ENCODE measurements at regions not wholly inside any gene's neighbourhood (a gene's known extent, or its start where the extent isn't known, plus 50 kb on each side); places are given as distances from the start of the nearest gene placed in this dataset.

GRCh38 chr10:15462253-15462897, 91.3 kb upstream of the FAM171A1 start:
- Histone ChIP-seq H3K9ac (no peak overlapping the region), H3K4me3 (ENCODE audit: low read depth, low read length) (no peak overlapping the region), H2AFZ (no peak overlapping the region), H3K4me1 (no peaks in the 10 kb centered on the region), H3K27ac (no peak overlapping the region), H3K79me2 (no peaks in the 10 kb centered on the region), H3K4me2 (ENCODE audit: low read length) (no peak overlapping the region), H3K27me3 (ENCODE audit: control insufficient read depth, insufficient read depth, low read length) (no peaks in the 10 kb centered on the region), H3K9me3 (ENCODE audit: control insufficient read depth, low read length) (no peaks in the 10 kb centered on the region), H3K36me3 (ENCODE audit: control insufficient read depth, insufficient read depth, low read length) (no peaks in the 10 kb centered on the region)
- TF ChIP-seq, protein P1, sequence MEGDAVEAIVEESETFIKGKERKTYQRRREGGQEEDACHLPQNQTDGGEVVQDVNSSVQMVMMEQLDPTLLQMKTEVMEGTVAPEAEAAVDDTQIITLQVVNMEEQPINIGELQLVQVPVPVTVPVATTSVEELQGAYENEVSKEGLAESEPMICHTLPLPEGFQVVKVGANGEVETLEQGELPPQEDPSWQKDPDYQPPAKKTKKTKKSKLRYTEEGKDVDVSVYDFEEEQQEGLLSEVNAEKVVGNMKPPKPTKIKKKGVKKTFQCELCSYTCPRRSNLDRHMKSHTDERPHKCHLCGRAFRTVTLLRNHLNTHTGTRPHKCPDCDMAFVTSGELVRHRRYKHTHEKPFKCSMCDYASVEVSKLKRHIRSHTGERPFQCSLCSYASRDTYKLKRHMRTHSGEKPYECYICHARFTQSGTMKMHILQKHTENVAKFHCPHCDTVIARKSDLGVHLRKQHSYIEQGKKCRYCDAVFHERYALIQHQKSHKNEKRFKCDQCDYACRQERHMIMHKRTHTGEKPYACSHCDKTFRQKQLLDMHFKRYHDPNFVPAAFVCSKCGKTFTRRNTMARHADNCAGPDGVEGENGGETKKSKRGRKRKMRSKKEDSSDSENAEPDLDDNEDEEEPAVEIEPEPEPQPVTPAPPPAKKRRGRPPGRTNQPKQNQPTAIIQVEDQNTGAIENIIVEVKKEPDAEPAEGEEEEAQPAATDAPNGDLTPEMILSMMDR (IDR thresholded peaks at IDR 0.05), result no peak

DNA sequence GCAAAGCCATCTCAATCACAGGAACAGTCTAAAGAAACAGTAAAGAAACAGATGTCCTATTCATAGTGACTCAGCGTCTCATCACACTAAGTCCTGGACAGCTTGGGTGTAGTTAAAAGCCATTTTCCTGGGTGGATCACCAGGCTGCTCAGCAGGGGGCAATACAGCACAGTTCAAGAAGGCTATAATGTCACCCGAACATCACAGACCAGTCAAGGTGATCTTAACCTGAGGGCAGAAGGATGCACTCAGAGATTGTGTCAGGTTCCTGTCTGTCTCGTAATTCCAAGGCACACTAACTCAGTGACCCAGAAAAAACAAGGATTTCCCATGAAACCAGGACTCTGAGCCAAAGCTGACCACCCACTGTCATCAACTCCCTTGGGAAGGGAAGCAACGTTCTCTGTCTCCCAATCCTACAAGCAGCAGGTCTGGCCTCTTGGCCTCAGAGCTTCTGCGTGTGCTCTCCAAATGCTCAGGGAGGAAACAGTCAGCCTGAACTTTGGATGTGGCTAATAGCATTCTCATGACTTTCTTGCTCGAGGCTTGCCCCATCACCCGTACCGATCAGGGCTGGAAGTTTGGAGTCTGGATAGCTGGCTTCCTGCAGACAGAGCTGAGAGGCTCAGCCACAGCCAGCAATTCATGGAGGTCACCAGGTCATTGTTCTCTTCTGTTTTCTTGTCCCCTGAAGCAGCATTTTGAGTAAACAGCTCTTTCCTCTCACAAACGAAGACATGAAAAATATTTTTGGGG, 90.4 kb upstream of the FAM171A1 start:
- no peaks in the 10 kb centered on the region for H3K79me2 ChIP-seq
- H3K9ac ChIP-seq, result no peak overlapping the region
- H3K27ac ChIP-seq, result no peak overlapping the region
- TF ChIP-seq, protein P1 (IDR thresholded peaks at IDR 0.05), result peak; percentile 37
- H3K4me3 ChIP-seq (ENCODE audit: low read depth, low read length), result no peak overlapping the region
- H3K4me2 ChIP-seq (ENCODE audit: low read length), result no peak overlapping the region
- H2AFZ ChIP-seq, result peak overlapping the region; percentile 29
- H3K27me3 ChIP-seq (ENCODE audit: control insufficient read depth, insufficient read depth, low read length), result no peaks in the 10 kb centered on the region
- no peaks in the 10 kb centered on the region for H3K36me3 ChIP-seq (ENCODE audit: control insufficient read depth, insufficient read depth, low read length)
- H3K4me1 ChIP-seq, result no peaks in the 10 kb centered on the region
- no peaks in the 10 kb centered on the region for H3K9me3 ChIP-seq (ENCODE audit: control insufficient read depth, low read length)

DNA sequence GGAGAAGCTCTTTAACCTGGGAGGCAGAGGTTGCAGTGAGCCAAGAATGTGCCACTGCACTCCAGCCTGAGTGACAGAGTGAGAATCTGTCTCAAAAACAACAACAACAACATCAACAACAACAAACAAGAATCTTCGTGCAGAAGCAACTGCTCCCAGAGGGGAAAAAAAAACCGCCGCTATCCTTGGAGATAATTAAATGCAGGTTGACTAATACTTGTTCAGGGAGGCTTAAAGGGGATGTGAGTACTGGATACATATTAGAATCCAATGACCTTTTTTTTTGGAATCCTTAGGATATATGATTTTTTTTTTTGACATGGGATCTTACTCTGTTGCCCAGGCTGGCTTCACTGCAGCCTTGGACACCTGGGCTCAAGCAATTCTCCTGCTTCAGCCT, 89.6 kb upstream of the FAM171A1 start:
- no peaks in the 10 kb centered on the region for H3K36me3 ChIP-seq (ENCODE audit: control insufficient read depth, insufficient read depth, low read length)
- no peak overlapping the region for H3K27ac ChIP-seq
- H2AFZ ChIP-seq, result no peak overlapping the region
- no peaks in the 10 kb centered on the region for H3K4me1 ChIP-seq
- no peak overlapping the region for H3K4me2 ChIP-seq (ENCODE audit: low read length)
- H3K79me2 ChIP-seq, result no peaks in the 10 kb centered on the region
- H3K9me3 ChIP-seq (ENCODE audit: control insufficient read depth, low read length), result no peaks in the 10 kb centered on the region
- TF ChIP-seq, protein P1 (IDR thresholded peaks at IDR 0.05), result no peak
- H3K4me3 ChIP-seq (ENCODE audit: low read depth, low read length), result no peak overlapping the region
- H3K27me3 ChIP-seq (ENCODE audit: control insufficient read depth, insufficient read depth, low read length), result no peaks in the 10 kb centered on the region
- no peak overlapping the region for H3K9ac ChIP-seq

DNA sequence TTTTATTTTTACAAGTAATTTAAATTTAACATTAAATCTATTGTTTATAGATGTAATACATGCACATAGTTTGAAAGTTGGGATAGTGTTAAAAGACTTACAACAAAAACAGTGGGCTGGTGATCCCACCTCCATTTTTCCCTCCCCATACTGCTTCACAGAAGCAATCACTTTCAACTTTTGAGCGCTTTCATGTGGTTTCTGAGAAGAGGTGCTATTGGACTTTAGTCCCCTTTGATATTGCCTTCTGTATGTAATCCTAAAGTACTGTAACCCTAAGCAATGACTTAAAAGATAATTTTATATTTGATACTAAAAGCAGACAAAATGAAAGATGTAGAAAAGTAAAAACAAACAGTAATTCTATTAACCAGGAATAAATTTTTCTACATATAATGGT, 88.1 kb upstream of the FAM171A1 start:
- no peaks in the 10 kb centered on the region for H3K79me2 ChIP-seq
- H3K4me3 ChIP-seq (ENCODE audit: low read depth, low read length), result no peak overlapping the region
- H3K36me3 ChIP-seq (ENCODE audit: control insufficient read depth, insufficient read depth, low read length), result no peaks in the 10 kb centered on the region
- H3K27me3 ChIP-seq (ENCODE audit: control insufficient read depth, insufficient read depth, low read length), result no peaks in the 10 kb centered on the region
- no peak overlapping the region for H3K4me2 ChIP-seq (ENCODE audit: low read length)
- TF ChIP-seq, protein P1 (IDR thresholded peaks at IDR 0.05), result no peak
- H2AFZ ChIP-seq, result no peak overlapping the region
- no peaks in the 10 kb centered on the region for H3K4me1 ChIP-seq
- no peak overlapping the region for H3K27ac ChIP-seq
- no peaks in the 10 kb centered on the region for H3K9me3 ChIP-seq (ENCODE audit: control insufficient read depth, low read length)
- no peak overlapping the region for H3K9ac ChIP-seq
